ENCODE measurements at regions not wholly inside any gene's neighbourhood (a gene's known extent, or its start where the extent isn't known, plus 50 kb on each side); places are given as distances from the start of the nearest gene placed in this dataset.

DNA sequence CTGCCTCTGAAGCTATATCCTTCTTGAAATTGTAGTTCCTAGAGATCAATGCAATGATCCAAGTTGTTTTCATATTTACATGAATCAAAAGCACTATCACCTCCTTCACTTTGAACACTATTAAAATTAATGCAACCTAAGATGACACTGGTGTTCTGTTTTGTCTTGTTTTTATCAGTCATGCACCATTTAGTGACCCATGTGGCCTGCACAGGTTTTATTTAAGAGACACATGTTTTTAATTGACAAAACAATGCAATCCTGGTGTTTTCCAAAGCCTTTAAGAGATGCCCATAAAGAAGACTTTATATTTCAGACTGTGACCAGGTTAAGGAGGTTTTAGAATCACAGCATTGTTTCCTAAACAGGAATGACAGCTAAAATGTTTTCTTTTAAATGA is 177.5 kb downstream of the FAM181B start:
- H2BK120ac ChIP-seq (replicated peaks; ENCODE audit: low read depth, low read length) = no peak overlapping the region
- H3K27ac ChIP-seq (ENCODE audit: low read depth, low read length) = no peak overlapping the region
- no peak overlapping the region for H4K5ac ChIP-seq (ENCODE audit: insufficient read length, low read depth, low read length)
- no peaks in the 10 kb centered on the region for H3K79me1 ChIP-seq (ENCODE audit: low read depth, low read length)
- no peak overlapping the region for H2BK12ac ChIP-seq (ENCODE audit: low read depth, low read length)
- H2AFZ ChIP-seq (ENCODE audit: low read length) = no peak overlapping the region
- no peak overlapping the region for H3K4me3 ChIP-seq (ENCODE audit: extremely low read depth in 1 of 4, insufficient read depth in 2 of 4, low read depth in 3 of 4, low read length in 4 of 4)
- H3K4ac ChIP-seq (replicated peaks; ENCODE audit: insufficient read length, low read depth, low read length) = no peak overlapping the region
- DNase-seq (ENCODE audit: low read depth in 1 of 2, low spot score in 2 of 2) (no peak), FAIRE-seq (no peak)
- H3K18ac ChIP-seq (ENCODE audit: extremely low read depth, low read length) = no peak overlapping the region
- no peak overlapping the region for H4K8ac ChIP-seq (ENCODE audit: extremely low read depth, insufficient read depth, low read length)
- no peaks in the 10 kb centered on the region for H3K79me2 ChIP-seq (ENCODE audit: control insufficient read depth in 1 of 2, insufficient read depth in 2 of 2, low read length in 2 of 2)
- no peaks in the 10 kb centered on the region for H3K4me1 ChIP-seq (replicated peaks in 1 of 4; ENCODE audit: control insufficient read depth in 3 of 4, insufficient read depth in 4 of 4, low read length in 3 of 4)
- POLR2A ChIA-PET (ENCODE audit: partially characterized antibody) = no interaction called here
- no peak overlapping the region for H4K91ac ChIP-seq (replicated peaks; ENCODE audit: insufficient read length, low read length)
- H2BK15ac ChIP-seq (ENCODE audit: low read length) = no peak overlapping the region
- no peak overlapping the region for H3K23ac ChIP-seq (ENCODE audit: insufficient read length)
- CTCF ChIA-PET (ENCODE audit: partially characterized antibody) = no interaction called here
- H3K23me2 ChIP-seq (ENCODE audit: low read depth, low read length) = no peaks in the 10 kb centered on the region
- H2BK5ac ChIP-seq (ENCODE audit: low read depth, low read length) = no peak overlapping the region
- no peak overlapping the region for H3K56ac ChIP-seq (replicated peaks; ENCODE audit: insufficient read length, low read depth, low read length)
- no peak overlapping the region for H2AK5ac ChIP-seq (ENCODE audit: low read depth, low read length)
- no peaks in the 10 kb centered on the region for H3K36me3 ChIP-seq (ENCODE audit: control insufficient read depth in 2 of 4, insufficient read depth in 4 of 4, low read length in 3 of 4)
- H3K27me3 ChIP-seq (replicated peaks in 1 of 4; ENCODE audit: control insufficient read depth in 3 of 4, extremely low read depth in 1 of 4, insufficient read depth in 3 of 4, low read length in 3 of 4) = no peaks in the 10 kb centered on the region
- H3K4me2 ChIP-seq (ENCODE audit: insufficient read depth in 1 of 2, low read depth in 2 of 2, low read length in 2 of 2) = no peak overlapping the region
- H3K14ac ChIP-seq (ENCODE audit: insufficient read length) = no peak overlapping the region
- no peaks in the 10 kb centered on the region for H4K20me1 ChIP-seq (replicated peaks in 1 of 2; ENCODE audit: control insufficient read depth in 1 of 2, insufficient read depth in 2 of 2, low read length in 2 of 2)
- TF ChIP-seq TEAD4 (IDR thresholded peaks at IDR 0.05; ENCODE audit: low read depth, low read length) (no peak), SUZ12 (IDR thresholded peaks at IDR 0.05; ENCODE audit: low read length) (no peak), TAF1 (IDR thresholded peaks at IDR 0.05; ENCODE audit: low read depth, low read length) (no peak), CHD1 (IDR thresholded peaks at IDR 0.05; ENCODE audit: low read depth, low read length) (no peak), POLR2A (IDR thresholded peaks at IDR 0.05; ENCODE audit: control extremely low read depth in 1 of 2, low read depth in 2 of 2, low read length in 2 of 2) (no peak), TAF7 (optimal IDR thresholded peaks at IDR 0.05; ENCODE audit: borderline replicate concordance, low read depth, low read length) (no peak), EGR1 (IDR thresholded peaks at IDR 0.05; ENCODE audit: borderline replicate concordance, low read depth, low read length) (no peak), KDM5A (IDR thresholded peaks at IDR 0.05; ENCODE audit: low read length) (no peak), SP2 (IDR thresholded peaks at IDR 0.05; ENCODE audit: low read length) (no peak), SP4 (IDR thresholded peaks at IDR 0.05; ENCODE audit: low read length) (no peak), BCL11A (IDR thresholded peaks at IDR 0.05; ENCODE audit: low read depth in 2 of 2, low read length in 2 of 2) (no peak), MAFK (IDR thresholded peaks at IDR 0.05; ENCODE audit: low read depth, low read length) (no peak), NRF1 (IDR thresholded peaks at IDR 0.05; ENCODE audit: low read depth, low read length) (no peak), RNF2 (IDR thresholded peaks at IDR 0.05; ENCODE audit: borderline replicate concordance, low read depth, low read length, missing control alignments, poor library complexity, severe bottlenecking) (no peak), CREB1 (IDR thresholded peaks at IDR 0.05) (no peak), ZNF274 (IDR thresholded peaks at IDR 0.05; ENCODE audit: borderline replicate concordance, extremely low read depth, low read length) (no peak)
- TF ChIP-seq, protein P1, sequence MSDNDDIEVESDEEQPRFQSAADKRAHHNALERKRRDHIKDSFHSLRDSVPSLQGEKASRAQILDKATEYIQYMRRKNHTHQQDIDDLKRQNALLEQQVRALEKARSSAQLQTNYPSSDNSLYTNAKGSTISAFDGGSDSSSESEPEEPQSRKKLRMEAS (IDR thresholded peaks at IDR 0.05) = no peak
- no peaks in the 10 kb centered on the region for H3K9me3 ChIP-seq (ENCODE audit: insufficient read depth in 2 of 2, low read depth in 1 of 2, low read length in 1 of 2)
- no peak overlapping the region for H2BK20ac ChIP-seq (ENCODE audit: low read length)
- H3K9ac ChIP-seq (replicated peaks in 1 of 4; ENCODE audit: extremely low read depth in 1 of 4, low read depth in 3 of 4, low read length in 3 of 4) = no peak overlapping the region

All from H1 (cell line).